ENCODE measurements at regions not wholly inside any gene's neighbourhood (a gene's known extent, or its start where the extent isn't known, plus 50 kb on each side); places are given as distances from the start of the nearest gene placed in this dataset.
"Not testable (repeated sequence)": the region's sequence is repeated elsewhere in the genome, so short reads cannot be mapped to it uniquely, and the experiment has no call there.

GRCh38 chr14:56057071-56057741 is 61.0 kb upstream of the PELI2 start:
- DNase-seq = no peak

GRCh38 chr14:56057767-56058166 is 60.4 kb upstream of the PELI2 start:
- DNase-seq = no peak

- no peak for DNase-seq
Measured at GRCh38 chr14:56059054-56059453, 59.2 kb upstream of the PELI2 start.

- DNase-seq = no peak
Measured at GRCh38 chr14:56061051-56061450, 57.2 kb upstream of the PELI2 start.

- DNase-seq = no peak
Measured at GRCh38 chr14:56063131-56063530, 55.1 kb upstream of the PELI2 start.

GRCh38 chr14:56064513-56064912 is 53.7 kb upstream of the PELI2 start:
- no peak for DNase-seq

- not testable (repeated sequence) for DNase-seq
Measured at GRCh38 chr14:56065199-56065598, 53.0 kb upstream of the PELI2 start.

GRCh38 chr14:56065621-56066290 is 52.5 kb upstream of the PELI2 start:
- DNase-seq = peak in 2 of 3 donors; percentile 4 to 5

Measured in suppressor macrophage treated with lipopolysaccharide for 1 hour (primary cell).